ENCODE measurements at regions not wholly inside any gene's neighbourhood (a gene's known extent, or its start where the extent isn't known, plus 50 kb on each side); places are given as distances from the start of the nearest gene placed in this dataset.

DNA sequence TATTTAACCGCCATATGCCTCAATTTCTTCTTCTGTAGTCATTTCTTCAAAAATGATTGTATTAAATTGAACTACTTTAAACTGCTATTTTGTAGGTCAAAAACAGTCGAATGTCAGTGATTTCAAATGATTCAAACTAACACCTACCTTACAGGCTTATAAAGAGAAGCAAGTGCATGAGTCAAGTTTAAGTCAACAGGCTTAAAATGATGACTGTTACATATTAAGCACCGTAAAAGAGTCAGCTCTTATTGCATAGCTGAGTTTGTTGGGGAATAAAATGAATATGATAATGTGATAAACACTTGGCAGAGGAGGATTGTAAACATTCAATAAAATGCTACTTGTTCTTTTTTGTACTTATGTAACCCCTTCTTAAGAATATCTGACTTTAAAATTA, 90.1 kb upstream of the ANKRD1 start:
- TF ChIP-seq, protein P1, sequence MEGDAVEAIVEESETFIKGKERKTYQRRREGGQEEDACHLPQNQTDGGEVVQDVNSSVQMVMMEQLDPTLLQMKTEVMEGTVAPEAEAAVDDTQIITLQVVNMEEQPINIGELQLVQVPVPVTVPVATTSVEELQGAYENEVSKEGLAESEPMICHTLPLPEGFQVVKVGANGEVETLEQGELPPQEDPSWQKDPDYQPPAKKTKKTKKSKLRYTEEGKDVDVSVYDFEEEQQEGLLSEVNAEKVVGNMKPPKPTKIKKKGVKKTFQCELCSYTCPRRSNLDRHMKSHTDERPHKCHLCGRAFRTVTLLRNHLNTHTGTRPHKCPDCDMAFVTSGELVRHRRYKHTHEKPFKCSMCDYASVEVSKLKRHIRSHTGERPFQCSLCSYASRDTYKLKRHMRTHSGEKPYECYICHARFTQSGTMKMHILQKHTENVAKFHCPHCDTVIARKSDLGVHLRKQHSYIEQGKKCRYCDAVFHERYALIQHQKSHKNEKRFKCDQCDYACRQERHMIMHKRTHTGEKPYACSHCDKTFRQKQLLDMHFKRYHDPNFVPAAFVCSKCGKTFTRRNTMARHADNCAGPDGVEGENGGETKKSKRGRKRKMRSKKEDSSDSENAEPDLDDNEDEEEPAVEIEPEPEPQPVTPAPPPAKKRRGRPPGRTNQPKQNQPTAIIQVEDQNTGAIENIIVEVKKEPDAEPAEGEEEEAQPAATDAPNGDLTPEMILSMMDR (IDR thresholded peaks at IDR 0.05): no peak
- TF ChIP-seq POLR2A (IDR thresholded peaks at IDR 0.05) (no peak), EP300 (IDR thresholded peaks at IDR 0.05) (no peak)

Data from ovary (tissue), 3 donors.